ENCODE measurements at regions not wholly inside any gene's neighbourhood (a gene's known extent, or its start where the extent isn't known, plus 50 kb on each side); places are given as distances from the start of the nearest gene placed in this dataset.
"Not testable (repeated sequence)": the region's sequence is repeated elsewhere in the genome, so short reads cannot be mapped to it uniquely, and the experiment has no call there.

DNA sequence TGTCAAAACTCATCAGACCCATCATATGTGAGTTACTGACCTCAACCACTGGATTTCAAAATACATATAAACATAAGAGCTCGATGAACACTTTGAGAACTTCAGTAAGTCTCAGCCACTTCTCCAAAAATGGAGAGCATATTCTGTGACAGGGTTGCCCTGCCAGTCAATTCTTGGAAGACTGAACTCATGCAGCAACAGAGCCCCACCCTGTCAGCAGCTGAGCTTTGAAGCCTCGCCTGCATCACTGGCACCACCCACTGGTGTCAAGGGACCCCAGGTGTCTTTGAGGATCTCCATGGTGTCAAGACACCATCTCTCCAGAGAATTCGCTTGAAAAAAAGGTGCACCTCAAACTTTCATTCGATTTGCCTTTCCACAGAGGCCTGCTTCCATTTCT lies 420.1 kb downstream of the SPATA31A1 start:
- not testable (repeated sequence) for H4K91ac ChIP-seq (ENCODE audit: low read depth, low read length); H3K4me3 ChIP-seq (ENCODE audit: low read depth, low read length); H3K9ac ChIP-seq (ENCODE audit: low read length); H2BK5ac ChIP-seq (ENCODE audit: low read depth, low read length, poor library complexity); H2BK12ac ChIP-seq (ENCODE audit: low read length); H3K14ac ChIP-seq (ENCODE audit: low read length); H3K27ac ChIP-seq (ENCODE audit: low read depth, low read length); H2BK120ac ChIP-seq (ENCODE audit: insufficient read depth, low read length, poor library complexity); H3K27me3 ChIP-seq (ENCODE audit: insufficient read depth, low read length); H4K8ac ChIP-seq (ENCODE audit: low read depth, low read length); H3K4ac ChIP-seq (ENCODE audit: low read depth, low read length); H3K79me1 ChIP-seq (ENCODE audit: low read length); H3K4me1 ChIP-seq (ENCODE audit: control insufficient read depth in 1 of 2, insufficient read depth in 2 of 2, low read length in 2 of 2); H3K9me3 ChIP-seq (ENCODE audit: insufficient read depth, low read depth, low read length); H3K79me2 ChIP-seq (ENCODE audit: control insufficient read depth, insufficient read depth, low read length, poor library complexity); H3K36me3 ChIP-seq (ENCODE audit: control insufficient read depth in 1 of 2, insufficient read depth in 2 of 2, low read length in 2 of 2); H4K12ac ChIP-seq (ENCODE audit: low read depth, low read length); H2AK5ac ChIP-seq (ENCODE audit: low read length); H3K18ac ChIP-seq (ENCODE audit: low read length); H2AFZ ChIP-seq (ENCODE audit: insufficient read depth, low read length, poor library complexity); H3K4me2 ChIP-seq (ENCODE audit: low read length); DNase-seq; H3K23ac ChIP-seq (ENCODE audit: low read length)
- no CpG with 5 or more reads among the region's 4 CpGs for WGBS (ENCODE audit: extremely low coverage, insufficient coverage, insufficient read length)

DNA sequence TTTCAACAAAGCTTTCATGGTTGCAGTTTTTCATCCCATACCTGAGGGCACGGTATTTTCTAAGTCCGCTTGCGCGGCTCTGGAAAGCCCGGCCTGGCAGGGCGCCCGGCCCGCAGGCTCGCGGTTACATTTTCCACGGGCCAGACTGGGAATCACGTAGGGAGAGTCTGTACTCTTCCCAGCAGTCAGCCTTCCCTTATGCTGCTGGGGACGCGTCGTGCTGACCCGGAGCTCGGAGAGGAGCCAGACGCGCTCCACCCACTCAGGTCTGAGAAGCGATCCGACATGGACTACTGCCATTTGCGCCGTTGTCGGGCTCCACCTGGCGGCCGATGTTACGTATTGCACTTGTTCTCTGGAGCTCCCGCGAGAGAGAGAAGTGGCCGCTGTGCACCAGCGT lies 435.9 kb downstream of the SPATA31A1 start:
- H3K18ac ChIP-seq (ENCODE audit: low read length); H3K4ac ChIP-seq (ENCODE audit: low read depth, low read length); H3K23ac ChIP-seq (ENCODE audit: low read length); H3K27ac ChIP-seq (ENCODE audit: low read depth, low read length); H3K79me2 ChIP-seq (ENCODE audit: control insufficient read depth, insufficient read depth, low read length, poor library complexity); H4K91ac ChIP-seq (ENCODE audit: low read depth, low read length); H2AFZ ChIP-seq (ENCODE audit: insufficient read depth, low read length, poor library complexity); H2BK12ac ChIP-seq (ENCODE audit: low read length); H3K14ac ChIP-seq (ENCODE audit: low read length); H4K12ac ChIP-seq (ENCODE audit: low read depth, low read length); H3K27me3 ChIP-seq (ENCODE audit: insufficient read depth, low read length); H3K36me3 ChIP-seq (ENCODE audit: control insufficient read depth in 1 of 2, insufficient read depth in 2 of 2, low read length in 2 of 2); H3K9ac ChIP-seq (ENCODE audit: low read length); H3K9me3 ChIP-seq (ENCODE audit: insufficient read depth, low read depth, low read length); H3K79me1 ChIP-seq (ENCODE audit: low read length); H3K4me3 ChIP-seq (ENCODE audit: low read depth, low read length); H4K8ac ChIP-seq (ENCODE audit: low read depth, low read length); H3K4me1 ChIP-seq (ENCODE audit: control insufficient read depth in 1 of 2, insufficient read depth in 2 of 2, low read length in 2 of 2); H2BK5ac ChIP-seq (ENCODE audit: low read depth, low read length, poor library complexity); H2BK120ac ChIP-seq (ENCODE audit: insufficient read depth, low read length, poor library complexity); DNase-seq; H2AK5ac ChIP-seq (ENCODE audit: low read length): not testable (repeated sequence)
- no CpG with 5 or more reads among the region's 31 CpGs for WGBS (ENCODE audit: extremely low coverage, insufficient coverage, insufficient read length)
- peak overlapping the region; percentile 52 for H3K4me2 ChIP-seq (ENCODE audit: low read length)

DNA sequence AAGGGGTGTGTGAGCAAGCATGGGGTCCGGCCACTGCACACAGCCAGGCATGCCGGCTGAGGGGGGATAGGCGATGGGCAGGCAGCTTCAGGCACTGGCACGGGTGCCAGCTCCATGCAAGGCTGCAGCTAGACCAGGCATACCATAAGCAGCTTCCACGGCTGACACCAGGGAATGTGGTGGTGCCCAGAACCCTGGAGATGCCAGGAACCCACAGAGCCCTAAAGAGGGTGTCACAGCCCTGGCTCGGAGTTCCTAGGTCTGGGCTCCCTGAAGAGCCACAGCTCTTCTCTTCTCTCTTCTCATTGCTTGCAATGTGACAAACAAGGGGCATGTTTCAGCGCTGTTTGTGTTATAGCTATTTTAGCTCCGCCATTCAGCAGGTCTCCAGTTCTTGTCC lies 442.5 kb downstream of the SPATA31A1 start:
- not testable (repeated sequence) for H2AK5ac ChIP-seq (ENCODE audit: low read length); H3K14ac ChIP-seq (ENCODE audit: low read length); H3K23ac ChIP-seq (ENCODE audit: low read length); H4K8ac ChIP-seq (ENCODE audit: low read depth, low read length); H3K79me1 ChIP-seq (ENCODE audit: low read length); H2BK12ac ChIP-seq (ENCODE audit: low read length); H3K4ac ChIP-seq (ENCODE audit: low read depth, low read length); H2BK5ac ChIP-seq (ENCODE audit: low read depth, low read length, poor library complexity); H3K18ac ChIP-seq (ENCODE audit: low read length); DNase-seq; H3K36me3 ChIP-seq (ENCODE audit: control insufficient read depth in 1 of 2, insufficient read depth in 2 of 2, low read length in 2 of 2); H2AFZ ChIP-seq (ENCODE audit: insufficient read depth, low read length, poor library complexity); H3K27me3 ChIP-seq (ENCODE audit: insufficient read depth, low read length); H3K9me3 ChIP-seq (ENCODE audit: insufficient read depth, low read depth, low read length); H4K91ac ChIP-seq (ENCODE audit: low read depth, low read length); H3K27ac ChIP-seq (ENCODE audit: low read depth, low read length); H3K9ac ChIP-seq (ENCODE audit: low read length); H3K4me2 ChIP-seq (ENCODE audit: low read length); H3K4me3 ChIP-seq (ENCODE audit: low read depth, low read length); H3K4me1 ChIP-seq (ENCODE audit: control insufficient read depth in 1 of 2, insufficient read depth in 2 of 2, low read length in 2 of 2); H3K79me2 ChIP-seq (ENCODE audit: control insufficient read depth, insufficient read depth, low read length, poor library complexity); H4K12ac ChIP-seq (ENCODE audit: low read depth, low read length); H2BK120ac ChIP-seq (ENCODE audit: insufficient read depth, low read length, poor library complexity)
- WGBS (ENCODE audit: extremely low coverage, insufficient coverage, insufficient read length), result no CpG with 5 or more reads among the region's 8 CpGs

DNA sequence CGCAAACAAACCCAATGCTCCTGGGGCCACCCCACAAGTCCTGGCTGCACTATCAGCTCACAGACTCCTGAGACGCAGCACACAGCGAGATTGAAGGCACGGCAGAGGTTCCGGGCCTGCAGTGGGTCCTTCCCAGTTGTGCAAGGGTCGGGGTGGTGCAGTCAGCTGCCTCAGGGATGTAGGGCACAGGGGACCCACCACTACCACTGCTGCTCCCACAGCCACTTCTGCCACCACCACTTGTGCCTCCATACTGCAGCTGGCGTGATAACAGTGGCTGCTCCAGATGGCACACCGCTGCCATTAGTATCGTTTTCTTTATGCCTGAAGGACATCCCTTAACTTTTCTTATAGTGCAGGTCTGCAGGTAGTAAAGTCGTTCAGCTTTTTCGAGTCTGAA lies 443.8 kb downstream of the SPATA31A1 start:
- H2BK120ac ChIP-seq (ENCODE audit: insufficient read depth, low read length, poor library complexity); H4K12ac ChIP-seq (ENCODE audit: low read depth, low read length); H3K18ac ChIP-seq (ENCODE audit: low read length); H3K27me3 ChIP-seq (ENCODE audit: insufficient read depth, low read length); H4K8ac ChIP-seq (ENCODE audit: low read depth, low read length); H3K4me3 ChIP-seq (ENCODE audit: low read depth, low read length); H3K4me2 ChIP-seq (ENCODE audit: low read length); H3K14ac ChIP-seq (ENCODE audit: low read length); H3K36me3 ChIP-seq (ENCODE audit: control insufficient read depth in 1 of 2, insufficient read depth in 2 of 2, low read length in 2 of 2); H4K91ac ChIP-seq (ENCODE audit: low read depth, low read length); H3K79me2 ChIP-seq (ENCODE audit: control insufficient read depth, insufficient read depth, low read length, poor library complexity); H2AK5ac ChIP-seq (ENCODE audit: low read length); H3K9ac ChIP-seq (ENCODE audit: low read length); H3K9me3 ChIP-seq (ENCODE audit: insufficient read depth, low read depth, low read length); DNase-seq; H2AFZ ChIP-seq (ENCODE audit: insufficient read depth, low read length, poor library complexity); H3K4ac ChIP-seq (ENCODE audit: low read depth, low read length); H3K27ac ChIP-seq (ENCODE audit: low read depth, low read length); H3K23ac ChIP-seq (ENCODE audit: low read length); H3K79me1 ChIP-seq (ENCODE audit: low read length); H3K4me1 ChIP-seq (ENCODE audit: control insufficient read depth in 1 of 2, insufficient read depth in 2 of 2, low read length in 2 of 2); H2BK12ac ChIP-seq (ENCODE audit: low read length); H2BK5ac ChIP-seq (ENCODE audit: low read depth, low read length, poor library complexity): not testable (repeated sequence)
- no CpG with 5 or more reads among the region's 11 CpGs for WGBS (ENCODE audit: extremely low coverage, insufficient coverage, insufficient read length)
